Astrocyte (in vitro differentiated cells and primary cell): ENCODE measurements at regions not wholly inside any gene's neighbourhood (a gene's known extent, or its start where the extent isn't known, plus 50 kb on each side); places are given as distances from the start of the nearest gene placed in this dataset.

Experiments
- DNase-seq: peaks from one replicate; pipeline ENCODE4 v3.0.0-alpha.2; 2010; ENCODE audit warnings: low read depth
- FAIRE-seq: peaks from 2 replicates; lab custom pipeline; 2011; peaks lifted over from hg19 to GRCh38; lab: Jason Lieb, UNC
- H2AFZ ChIP-seq: 2 replicates; pipeline ENCODE4 v1.6.0; 2012; ENCODE audit warnings: low read depth, low read length, inconsistent platforms
- H3K27ac ChIP-seq: 2 replicates; pipeline ENCODE4 v1.5.1; 2011; ENCODE audit warnings: low read depth, low read length, inconsistent platforms
- H3K27me3 ChIP-seq: 2 replicates; pipeline ENCODE4 v1.6.0; 2011; ENCODE audit warnings: low read length, inconsistent platforms; ENCODE audit not compliant: insufficient read depth
- H3K36me3 ChIP-seq: 2 replicates; pipeline ENCODE4 v1.5.1; 2011; ENCODE audit warnings: low read length, inconsistent platforms; ENCODE audit not compliant: insufficient read depth
- H3K4me1 ChIP-seq: 2 replicates; pipeline ENCODE4 v1.5.1; 2011; ENCODE audit warnings: low read length, inconsistent platforms; ENCODE audit not compliant: insufficient read depth
- H3K4me2 ChIP-seq: 2 replicates; pipeline ENCODE4 v1.6.0; 2012; ENCODE audit warnings: low read length, inconsistent platforms
- H3K4me3 ChIP-seq: 2 replicates; pipeline ENCODE4 v1.5.1; 2011; ENCODE audit warnings: low read depth, mild to moderate bottlenecking, low read length, inconsistent platforms; ENCODE audit not compliant: insufficient read depth
- H3K79me2 ChIP-seq: 2 replicates; pipeline ENCODE4 v1.6.0; 2012; ENCODE audit warnings: mild to moderate bottlenecking, low read length, inconsistent platforms; ENCODE audit not compliant: insufficient read depth
- H3K9ac ChIP-seq: 2 replicates; pipeline ENCODE4 v1.6.0; 2012; ENCODE audit warnings: mild to moderate bottlenecking, low read length, inconsistent platforms
- H3K9me3 ChIP-seq: 2 replicates; pipeline ENCODE4 v1.5.1; 2012; ENCODE audit warnings: low read depth, mild to moderate bottlenecking, low read length, inconsistent platforms; ENCODE audit not compliant: insufficient read depth
- H4K20me1 ChIP-seq: 2 replicates; pipeline ENCODE4 v1.6.0; 2012; ENCODE audit warnings: low read length, inconsistent platforms; ENCODE audit not compliant: insufficient read depth
- H3K27ac Mint-ChIP-seq: one replicate; pipeline ENCODE4 v1.8.0; 2021; ENCODE audit warnings: mild to moderate bottlenecking, mixed read lengths; ENCODE audit not compliant: unreplicated experiment
- H3K27me3 Mint-ChIP-seq: one replicate; pipeline ENCODE4 v1.8.0; 2021; ENCODE audit warnings: low read depth, mixed read lengths; ENCODE audit not compliant: unreplicated experiment
- H3K36me3 Mint-ChIP-seq: one replicate; pipeline ENCODE4 v1.8.0; 2021; ENCODE audit warnings: low read depth, mixed read lengths; ENCODE audit not compliant: unreplicated experiment
- H3K4me1 Mint-ChIP-seq: one replicate; pipeline ENCODE4 v1.8.0; 2021; ENCODE audit warnings: low read depth, mixed read lengths; ENCODE audit not compliant: unreplicated experiment
- H3K4me3 Mint-ChIP-seq: one replicate; pipeline ENCODE4 v1.8.0; 2021; ENCODE audit warnings: mild to moderate bottlenecking, moderate library complexity, mixed read lengths; ENCODE audit not compliant: unreplicated experiment
- H3K9me3 Mint-ChIP-seq: one replicate; pipeline ENCODE4 v1.8.0; 2021; ENCODE audit warnings: mild to moderate bottlenecking, mixed read lengths; ENCODE audit not compliant: unreplicated experiment
- CTCF ChIP-seq: IDR thresholded peaks from 2 replicates; pipeline ENCODE4 v1.5.1; 2011; ENCODE audit warnings: low read depth, mild to moderate bottlenecking, inconsistent platforms, low read length, moderate library complexity; ENCODE audit not compliant: insufficient read depth
- EZH2 ChIP-seq: IDR thresholded peaks from 2 replicates; pipeline ENCODE4 v1.6.1; 2012; ENCODE audit warnings: mild to moderate bottlenecking, low read length, inconsistent platforms; ENCODE audit not compliant: insufficient read depth

DNA sequence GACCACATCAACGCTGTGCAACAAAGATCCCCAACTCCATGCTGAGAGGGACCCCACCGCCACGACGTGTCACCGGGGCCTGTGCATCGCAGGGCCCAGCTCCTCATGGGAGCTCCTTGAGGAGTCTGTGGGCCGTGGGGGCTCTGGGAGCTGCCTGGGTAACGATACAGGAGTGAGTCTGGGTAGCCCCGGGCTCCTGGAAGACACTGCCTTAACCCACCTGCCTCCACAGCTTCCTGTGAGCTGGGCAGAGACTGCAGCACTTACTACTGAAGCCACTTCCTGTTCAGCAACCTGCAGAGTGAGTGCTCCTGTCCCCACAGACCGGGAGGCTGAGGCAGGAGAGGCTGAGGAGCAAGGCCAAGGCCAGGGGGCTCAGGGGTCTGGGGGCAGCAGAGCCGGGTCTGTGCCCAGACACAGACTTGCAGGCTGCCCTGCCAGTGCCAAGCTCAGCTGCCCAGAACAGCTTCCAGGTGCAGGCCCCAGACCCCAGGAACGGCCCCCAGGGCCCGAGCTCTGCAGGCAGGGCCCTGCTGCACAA, 226.7 kb downstream of the BRD1 start:
- Histone ChIP-seq H3K9ac (no peak overlapping the region), H3K27me3 (no peaks in the 10 kb centered on the region), H4K20me1 (no peaks in the 10 kb centered on the region), H3K4me1 (no peaks in the 10 kb centered on the region), H3K27ac (no peak overlapping the region), H3K4me2 (no peak overlapping the region), H2AFZ (no peak overlapping the region), H3K4me3 (no peak overlapping the region), H3K36me3 (no peaks in the 10 kb centered on the region), H3K79me2 (no peaks in the 10 kb centered on the region), H3K9me3 (peaks cover 10% of the 10 kb centered on the region)
- Mint-ChIP-seq H3K4me3 (no peak overlapping the region), H3K27me3 (no peaks in the 10 kb centered on the region), H3K9me3 (peaks cover 7% of the 10 kb centered on the region), H3K36me3 (no peaks in the 10 kb centered on the region), H3K4me1 (no peaks in the 10 kb centered on the region), H3K27ac (no peak overlapping the region)
- FAIRE-seq (no peak), DNase-seq (no peak)
- no peak for TF ChIP-seq EZH2
- TF ChIP-seq CTCF = no peak

GRCh38 chr22:49600468-49600867, 227.2 kb downstream of the BRD1 start:
- Histone ChIP-seq H4K20me1 (no peaks in the 10 kb centered on the region), H3K36me3 (no peaks in the 10 kb centered on the region), H3K79me2 (no peaks in the 10 kb centered on the region), H3K4me2 (no peak overlapping the region), H3K27ac (no peak overlapping the region), H3K4me3 (no peak overlapping the region), H3K9ac (no peak overlapping the region), H2AFZ (no peak overlapping the region), H3K4me1 (no peaks in the 10 kb centered on the region), H3K27me3 (no peaks in the 10 kb centered on the region), H3K9me3 (peaks cover 15% of the 10 kb centered on the region)
- FAIRE-seq (no peak), DNase-seq (no peak)
- Mint-ChIP-seq H3K27ac (no peak overlapping the region), H3K9me3 (peaks cover 7% of the 10 kb centered on the region), H3K4me1 (no peaks in the 10 kb centered on the region), H3K27me3 (no peaks in the 10 kb centered on the region), H3K36me3 (no peaks in the 10 kb centered on the region), H3K4me3 (no peak overlapping the region)
- TF ChIP-seq EZH2 (no peak), CTCF (no peak)

GRCh38 chr22:49599691-49600455, 227.8 kb downstream of the BRD1 start:
- Histone ChIP-seq H3K9me3 (peaks cover 20% of the 10 kb centered on the region), H3K9ac (no peak overlapping the region), H3K27ac (no peak overlapping the region), H3K4me3 (no peak overlapping the region), H3K27me3 (no peaks in the 10 kb centered on the region), H4K20me1 (no peaks in the 10 kb centered on the region), H3K79me2 (no peaks in the 10 kb centered on the region), H2AFZ (no peak overlapping the region), H3K4me2 (no peak overlapping the region), H3K4me1 (no peaks in the 10 kb centered on the region), H3K36me3 (no peaks in the 10 kb centered on the region)
- DNase-seq (no peak), FAIRE-seq (no peak)
- H3K27ac Mint-ChIP-seq = no peak overlapping the region
- H3K36me3 Mint-ChIP-seq = no peaks in the 10 kb centered on the region
- TF ChIP-seq CTCF (no peak), EZH2 (no peak)
- H3K27me3 Mint-ChIP-seq = no peaks in the 10 kb centered on the region
- H3K9me3 Mint-ChIP-seq = peaks cover 7% of the 10 kb centered on the region
- H3K4me1 Mint-ChIP-seq = no peaks in the 10 kb centered on the region
- H3K4me3 Mint-ChIP-seq = no peak overlapping the region
